NCI-H82 treated with DMSO at 0.1 percent for 48 hours (cell line): ENCODE measurements at regions not wholly inside any gene's neighbourhood (a gene's known extent, or its start where the extent isn't known, plus 50 kb on each side); places are given as distances from the start of the nearest gene placed in this dataset.
"Not testable (repeated sequence)": the region's sequence is repeated elsewhere in the genome, so short reads cannot be mapped to it uniquely, and the experiment has no call there.

Experiments used
- DNase-seq: peaks from one replicate; lab custom pipeline; 2025; ENCODE audit not compliant: unreplicated experiment; lab: John Stamatoyannopoulos, UW

GRCh38 chr6:85033547-85033946 lies 269.1 kb upstream of the TBX18 start:
- no peak for DNase-seq

GRCh38 chr6:85026021-85026420 lies 261.6 kb upstream of the TBX18 start:
- no peak for DNase-seq

DNA sequence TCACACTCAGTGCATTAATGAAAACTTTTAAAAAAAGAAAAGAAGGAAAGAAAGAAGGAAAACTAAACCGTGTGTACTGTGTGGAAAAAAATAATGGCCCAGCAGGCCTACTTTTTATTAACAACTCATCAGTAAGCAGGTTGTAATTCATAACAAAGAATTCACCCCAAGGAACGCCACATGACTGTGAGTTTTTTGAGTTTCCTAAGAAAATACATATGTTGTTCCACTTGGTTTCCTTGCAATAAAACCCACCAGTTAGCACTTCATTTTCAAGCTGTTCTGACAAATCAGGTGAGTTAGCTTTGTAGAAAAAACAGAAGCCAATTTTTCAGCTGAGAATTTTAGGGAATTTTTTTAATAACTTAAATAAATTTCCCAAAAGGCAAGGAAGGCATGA lies 259.3 kb upstream of the TBX18 start:
- DNase-seq = no peak

DNA sequence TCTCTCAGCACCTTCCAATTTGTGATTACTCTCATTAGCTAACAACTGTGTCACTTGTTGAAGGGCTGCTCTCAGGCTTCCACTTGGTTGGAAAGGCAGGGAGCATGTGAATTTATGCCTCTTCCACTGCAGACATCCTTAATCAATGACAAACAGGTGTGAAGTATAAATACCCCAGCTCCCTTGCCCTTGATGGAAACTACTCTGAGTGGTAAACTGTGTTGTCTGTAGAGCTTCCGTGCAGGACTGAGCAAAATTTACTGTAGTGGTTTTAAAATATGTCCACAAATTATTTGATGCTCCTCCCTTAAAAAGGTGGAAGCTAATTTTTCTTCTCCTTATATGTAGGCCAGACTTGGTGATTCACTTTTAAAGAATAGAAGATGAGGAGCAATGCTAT lies 253.0 kb upstream of the TBX18 start:
- DNase-seq = no peak

DNA sequence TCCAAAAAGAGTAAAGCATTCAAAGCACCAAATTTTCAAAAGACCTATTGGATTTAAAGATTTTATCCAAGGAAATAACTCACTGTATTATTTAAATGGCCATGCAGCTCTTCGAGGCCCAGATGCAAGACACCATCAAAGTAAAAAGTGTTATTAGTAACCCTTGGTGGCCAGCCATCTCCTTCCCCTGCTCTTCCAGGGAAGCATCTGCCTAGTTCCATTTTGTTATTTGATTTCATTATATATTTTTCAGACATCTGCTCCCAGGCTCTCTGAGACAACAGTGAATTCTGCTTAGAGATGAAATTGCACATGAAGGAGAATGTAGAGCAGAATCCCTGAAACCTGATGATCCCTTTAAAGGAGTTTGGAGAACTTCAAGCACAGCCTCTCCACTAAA lies 252.3 kb upstream of the TBX18 start:
- no peak for DNase-seq

DNA sequence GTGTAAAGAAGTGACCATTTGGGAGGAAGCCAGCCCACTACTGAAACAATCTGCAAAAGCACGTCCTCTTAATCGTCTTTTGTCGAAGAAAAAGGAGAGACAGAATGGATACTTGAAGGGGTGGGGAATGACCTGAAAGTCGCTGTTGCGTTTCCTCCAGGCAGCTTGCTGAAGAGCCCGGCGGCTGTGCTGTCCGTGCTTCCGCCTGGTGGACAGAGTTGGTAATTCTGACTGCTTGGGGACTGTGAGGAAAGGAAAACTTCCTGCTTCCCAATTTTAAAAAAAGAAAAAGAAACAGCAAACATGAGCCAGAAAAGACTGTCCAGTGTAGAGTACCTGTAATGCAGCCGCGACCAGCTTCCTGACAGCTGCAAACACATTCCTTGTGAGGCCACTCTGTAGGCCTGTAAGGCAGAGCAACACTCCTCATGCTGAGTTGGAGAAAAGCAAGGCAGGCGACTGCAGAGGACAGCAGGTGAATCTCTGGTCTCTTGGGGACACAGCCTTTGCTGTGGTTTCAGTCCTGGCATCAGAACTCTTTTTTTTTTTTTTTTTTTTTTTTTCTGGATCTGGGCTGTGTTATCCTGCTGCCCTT lies 251.1 kb upstream of the TBX18 start:
- no peak for DNase-seq

- DNase-seq = no peak
Measured at GRCh38 chr6:85010865-85011264, 246.5 kb upstream of the TBX18 start.

DNA sequence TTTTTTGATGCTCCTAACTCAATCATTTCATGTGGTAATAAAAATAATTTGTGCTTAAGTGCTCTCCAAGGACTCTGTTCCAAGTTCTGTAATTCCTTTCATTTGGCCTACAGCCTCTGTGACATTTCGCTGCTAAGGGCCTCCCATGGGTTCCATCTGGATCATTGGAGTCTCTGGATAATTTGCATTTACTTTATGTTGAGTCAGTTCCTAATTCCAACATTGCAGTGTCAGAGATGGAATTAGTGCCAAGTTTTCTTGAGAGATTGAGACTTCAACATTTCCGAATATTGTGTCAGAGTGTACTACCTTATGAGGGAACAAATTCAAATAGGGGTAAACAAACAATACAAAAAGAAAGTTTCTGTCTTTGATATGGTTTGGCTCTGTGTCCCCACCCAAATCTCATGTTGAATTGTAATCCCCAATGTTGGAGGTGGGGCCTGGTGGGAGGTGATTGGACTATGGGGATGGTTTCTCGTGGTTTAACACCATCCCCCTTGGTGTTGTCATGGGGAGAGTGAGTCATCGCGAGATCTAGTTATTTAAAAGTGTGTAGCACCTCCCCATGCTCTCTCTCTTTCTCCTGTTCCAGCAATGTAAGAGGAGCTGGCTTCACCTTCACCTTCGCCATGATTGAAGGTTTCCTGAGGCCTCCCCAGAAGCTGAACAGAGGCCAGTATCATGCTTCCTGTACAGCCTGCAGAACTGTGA lies 244.1 kb upstream of the TBX18 start:
- no peak for DNase-seq

- no peak for DNase-seq
Measured at GRCh38 chr6:85006362-85006761, 242.0 kb upstream of the TBX18 start.

GRCh38 chr6:85005494-85005893 lies 241.1 kb upstream of the TBX18 start:
- no peak for DNase-seq

GRCh38 chr6:85004361-85004995 lies 240.1 kb upstream of the TBX18 start:
- no peak for DNase-seq

GRCh38 chr6:85002847-85003246 lies 238.4 kb upstream of the TBX18 start:
- DNase-seq = no peak

DNA sequence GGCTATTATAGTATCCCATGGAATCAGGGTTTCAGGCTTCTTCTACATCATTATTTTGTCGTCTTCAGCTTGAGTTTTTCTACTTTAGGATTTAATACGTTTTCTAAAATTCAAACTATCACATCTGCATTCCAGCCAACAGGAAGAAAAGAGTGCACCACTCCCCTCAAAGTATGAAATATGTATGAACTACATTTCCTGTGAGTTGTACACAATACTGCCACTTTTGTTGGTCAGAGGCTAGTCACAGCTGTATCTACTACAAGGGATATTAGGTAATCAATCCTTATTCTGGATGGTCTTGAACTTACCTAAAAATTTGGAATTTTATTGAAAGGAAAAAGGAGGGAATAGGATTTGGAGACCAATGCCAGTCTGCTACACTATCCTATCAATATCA lies 235.6 kb upstream of the TBX18 start:
- no peak for DNase-seq

- DNase-seq = no peak
Measured at GRCh38 chr6:84998223-84998622, 233.8 kb upstream of the TBX18 start.

- not testable (repeated sequence) for DNase-seq
Measured at GRCh38 chr6:84988766-84989165, 224.4 kb upstream of the TBX18 start.

- DNase-seq = not testable (repeated sequence)
Measured at GRCh38 chr6:84985490-84985889, 221.1 kb upstream of the TBX18 start.

- no peak for DNase-seq
Measured at GRCh38 chr6:84979541-84979940, 215.1 kb upstream of the TBX18 start.

- no peak for DNase-seq
Measured at GRCh38 chr6:84977363-84977705, 212.9 kb upstream of the TBX18 start.

- DNase-seq = no peak
Measured at GRCh38 chr6:84976526-84977362, 212.3 kb upstream of the TBX18 start.

GRCh38 chr6:84975316-84975715 lies 210.9 kb upstream of the TBX18 start:
- no peak for DNase-seq

DNA sequence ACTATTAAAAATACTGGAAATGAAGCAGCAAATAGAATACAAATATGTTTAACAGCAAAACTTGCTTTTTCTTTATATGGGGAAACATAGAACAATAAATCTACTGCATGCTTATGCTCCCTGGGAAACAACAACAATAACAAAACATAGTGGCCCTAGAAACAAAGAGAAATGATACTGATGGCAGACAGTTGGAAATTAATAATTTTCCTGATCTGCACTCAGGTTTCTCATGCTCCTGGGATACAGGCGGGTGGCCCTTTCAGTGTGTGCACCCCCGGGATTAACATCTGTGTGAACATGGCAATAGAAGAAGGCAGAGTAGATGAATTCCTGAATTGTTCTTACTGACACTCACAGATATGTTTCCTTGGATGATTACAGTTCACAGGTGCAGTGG lies 209.2 kb upstream of the TBX18 start:
- DNase-seq = no peak

DNA sequence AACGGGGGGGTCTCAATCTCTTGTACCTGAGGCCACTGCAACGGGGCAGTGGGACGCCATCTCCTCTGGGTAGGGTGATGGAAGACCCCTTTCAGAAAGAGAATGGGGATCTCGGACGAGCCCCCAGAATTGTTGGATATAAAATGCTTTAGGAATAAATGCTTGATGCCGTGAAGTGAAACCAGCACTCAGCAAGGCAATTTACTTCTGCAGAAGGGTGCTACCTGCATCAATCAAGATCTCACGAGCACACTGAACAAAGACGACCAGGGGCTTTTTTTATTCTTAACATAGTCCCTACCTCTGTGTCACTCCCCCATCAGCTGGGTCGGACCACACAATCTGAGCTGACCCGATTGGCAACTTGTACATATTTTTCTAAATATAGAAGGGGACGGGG lies 203.6 kb upstream of the TBX18 start:
- DNase-seq = no peak
